ENCODE measurements at regions not wholly inside any gene's neighbourhood (a gene's known extent, or its start where the extent isn't known, plus 50 kb on each side); places are given as distances from the start of the nearest gene placed in this dataset.
"Not testable (repeated sequence)": the region's sequence is repeated elsewhere in the genome, so short reads cannot be mapped to it uniquely, and the experiment has no call there.

DNA sequence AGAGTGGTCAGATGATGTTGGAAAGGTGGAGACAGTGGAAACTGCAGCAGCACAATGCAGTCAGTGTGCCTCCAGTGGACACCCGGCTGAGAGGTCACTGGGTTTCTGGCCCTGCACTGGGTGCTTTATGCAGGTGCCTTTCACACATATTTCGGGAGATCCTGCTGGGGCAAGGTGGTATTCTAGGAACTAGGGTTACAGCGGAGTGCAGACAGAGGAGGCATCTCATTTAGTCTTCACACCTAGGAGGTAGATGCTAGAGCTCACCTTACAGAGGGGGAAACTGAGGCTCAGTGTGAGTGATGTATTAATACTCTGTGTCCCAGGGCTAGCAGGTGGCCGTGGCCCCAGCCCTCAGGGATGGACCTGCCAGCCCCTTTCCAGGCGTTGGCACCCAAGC, 103.9 kb upstream of the KCTD7 start:
- peaks cover 30% of the 10 kb centered on the region for H3K36me3 Mint-ChIP-seq (ENCODE audit: low read depth)
- H3K9me3 Mint-ChIP-seq, result no peaks in the 10 kb centered on the region
- H3K4me3 Mint-ChIP-seq, result no peak overlapping the region
- peaks cover 10% of the 10 kb centered on the region for H3K4me1 Mint-ChIP-seq (ENCODE audit: low read depth)
- no peak overlapping the region for H3K27ac Mint-ChIP-seq
- intact Hi-C loops (cut with micrococcal nuclease), result no loop called here
- no peaks in the 10 kb centered on the region for H3K27me3 Mint-ChIP-seq

DNA sequence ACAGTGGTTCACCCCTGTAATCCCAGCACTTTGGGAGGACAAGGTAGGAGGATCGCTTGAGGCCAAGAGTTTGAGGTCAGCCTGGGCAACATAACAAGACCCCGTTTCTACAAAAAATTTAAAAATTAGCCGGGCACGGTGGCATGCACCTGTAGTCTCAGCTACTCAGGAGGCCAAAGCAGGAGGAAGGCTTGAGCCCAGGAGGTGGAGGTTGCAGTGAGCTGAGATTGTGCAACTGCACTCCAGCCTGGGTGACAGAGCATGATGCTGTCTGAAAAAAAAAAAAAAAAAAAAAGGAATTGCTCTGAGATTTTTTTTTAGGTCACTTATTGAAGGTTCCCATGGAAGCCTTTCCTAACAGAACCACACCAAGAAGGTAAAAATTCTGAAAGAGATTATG, 101.9 kb upstream of the KCTD7 start:
- H3K4me3 Mint-ChIP-seq; intact Hi-C loops (cut with micrococcal nuclease); H3K27me3 Mint-ChIP-seq; H3K27ac Mint-ChIP-seq; H3K9me3 Mint-ChIP-seq: not testable (repeated sequence)
- Mint-ChIP-seq H3K4me1 (ENCODE audit: low read depth) (peaks cover 17% of the 10 kb centered on the region), H3K36me3 (ENCODE audit: low read depth) (peaks cover 50% of the 10 kb centered on the region)

DNA sequence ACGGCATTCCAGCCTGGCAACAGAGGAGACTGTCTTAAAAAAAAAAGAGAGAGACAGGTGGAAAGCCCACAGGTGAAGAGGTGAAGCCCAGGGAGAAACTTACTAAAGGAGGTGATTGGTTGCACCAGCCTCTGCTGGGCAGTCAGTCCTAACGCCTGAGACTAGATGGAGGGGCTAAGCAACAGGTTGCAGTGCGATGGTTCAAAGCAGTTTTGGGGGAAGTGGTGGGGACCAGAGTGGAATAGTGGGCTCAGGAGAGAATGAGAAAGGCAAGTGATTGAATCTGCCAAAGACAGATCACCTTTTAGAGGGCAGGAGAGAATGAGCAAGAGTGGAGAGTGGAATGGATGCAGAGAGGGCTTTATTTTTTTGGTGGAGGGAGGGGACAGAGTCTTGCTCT, 100.0 kb upstream of the KCTD7 start:
- peaks cover 17% of the 10 kb centered on the region for H3K4me1 Mint-ChIP-seq (ENCODE audit: low read depth)
- peaks cover 61% of the 10 kb centered on the region for H3K36me3 Mint-ChIP-seq (ENCODE audit: low read depth)
- peak overlapping the region; percentile 4 for H3K27ac Mint-ChIP-seq
- no peaks in the 10 kb centered on the region for H3K9me3 Mint-ChIP-seq
- no peak overlapping the region for H3K4me3 Mint-ChIP-seq
- no peaks in the 10 kb centered on the region for H3K27me3 Mint-ChIP-seq
- intact Hi-C loops (cut with micrococcal nuclease), result no loop called here

DNA sequence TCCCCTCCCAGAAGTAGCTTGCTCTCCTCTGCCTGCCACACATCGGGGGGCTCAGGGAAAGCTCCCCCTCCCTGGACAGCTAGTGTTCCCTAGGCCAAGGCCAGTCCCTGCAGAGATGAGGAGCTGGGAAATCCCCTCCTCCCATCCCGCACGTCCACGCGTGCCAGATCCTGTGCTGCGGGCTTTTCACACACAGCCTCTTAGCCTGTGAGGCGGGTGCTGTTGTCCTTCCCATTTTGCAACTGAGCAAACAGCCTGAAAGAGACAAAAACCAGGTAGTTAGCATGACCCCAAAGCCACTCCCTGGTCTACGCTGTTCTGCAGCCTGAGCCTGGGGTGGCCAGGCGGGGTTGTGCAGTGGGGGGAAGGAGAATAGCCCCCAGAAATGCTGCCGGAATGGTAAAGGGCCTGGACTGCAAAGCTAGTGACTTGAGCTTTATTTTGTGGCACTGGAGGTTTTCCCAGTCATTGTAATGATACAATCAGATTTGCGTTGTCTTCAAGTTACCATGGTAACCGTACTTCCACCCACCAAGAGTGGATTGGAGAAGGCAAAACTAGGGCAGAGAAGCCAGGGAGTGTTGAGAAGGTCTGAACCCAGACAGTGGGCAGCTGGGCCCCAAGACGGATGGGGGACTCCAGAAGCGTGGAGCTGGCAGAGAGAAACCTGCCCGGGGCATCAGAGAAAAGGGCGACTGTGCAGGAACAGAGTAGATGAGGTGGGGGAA, 98.6 kb upstream of the KCTD7 start:
- H3K36me3 Mint-ChIP-seq (ENCODE audit: low read depth), result peaks cover 65% of the 10 kb centered on the region
- intact Hi-C loops (cut with micrococcal nuclease), result no loop called here
- H3K4me1 Mint-ChIP-seq (ENCODE audit: low read depth), result peaks cover 17% of the 10 kb centered on the region
- H3K9me3 Mint-ChIP-seq, result no peaks in the 10 kb centered on the region
- no peak overlapping the region for H3K4me3 Mint-ChIP-seq
- no peaks in the 10 kb centered on the region for H3K27me3 Mint-ChIP-seq
- H3K27ac Mint-ChIP-seq, result no peak overlapping the region

DNA sequence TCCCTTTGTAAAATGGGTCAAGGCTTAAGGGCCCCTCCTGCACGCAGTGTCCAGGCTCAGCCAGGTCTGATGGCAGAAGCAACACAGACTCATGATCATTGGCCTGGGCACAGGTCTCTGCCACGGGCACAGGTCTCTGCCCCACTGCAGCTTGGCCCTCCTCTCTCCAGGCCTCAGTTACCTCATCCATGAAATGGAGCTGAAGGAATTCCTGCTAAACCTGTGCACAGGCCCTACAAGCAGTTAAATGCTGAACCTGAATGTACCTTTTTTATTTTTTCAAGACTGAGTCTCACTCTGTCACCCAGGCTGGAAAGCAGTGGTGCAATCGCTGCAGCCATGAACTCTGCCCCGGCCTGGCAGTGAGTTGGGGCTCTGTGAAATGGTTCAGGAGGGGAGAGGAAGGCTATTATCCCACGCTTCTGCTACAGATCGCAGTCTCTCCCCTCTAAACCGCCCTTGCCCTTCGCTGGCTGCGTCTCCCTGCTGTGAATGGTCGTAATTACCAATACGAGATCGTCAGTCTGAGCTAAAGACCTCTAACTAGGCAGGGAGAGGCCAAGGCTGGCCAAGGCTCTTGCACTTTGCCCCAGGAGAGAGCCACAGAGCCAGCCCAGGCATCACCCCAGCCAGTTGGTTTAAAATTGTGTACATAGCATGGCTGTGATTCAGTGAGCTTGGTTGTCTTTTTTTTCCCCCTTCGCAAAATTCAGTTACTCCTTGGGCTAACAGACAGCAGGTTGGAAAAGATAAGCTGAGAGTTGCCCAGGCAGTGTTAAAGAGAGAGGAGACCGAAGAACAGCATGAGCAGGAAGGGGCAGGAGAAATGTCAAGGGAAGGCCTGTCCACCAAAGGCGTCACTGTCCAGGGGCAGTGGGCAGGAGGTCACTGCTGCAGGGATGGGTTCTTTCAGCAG, 93.0 kb upstream of the KCTD7 start:
- H3K9me3 Mint-ChIP-seq, result no peaks in the 10 kb centered on the region
- no peak overlapping the region for H3K27ac Mint-ChIP-seq
- H3K27me3 Mint-ChIP-seq, result no peaks in the 10 kb centered on the region
- H3K4me3 Mint-ChIP-seq, result no peak overlapping the region
- H3K4me1 Mint-ChIP-seq (ENCODE audit: low read depth), result no peaks in the 10 kb centered on the region
- intact Hi-C loops (cut with micrococcal nuclease), result no loop called here
- H3K36me3 Mint-ChIP-seq (ENCODE audit: low read depth), result peaks cover 58% of the 10 kb centered on the region

DNA sequence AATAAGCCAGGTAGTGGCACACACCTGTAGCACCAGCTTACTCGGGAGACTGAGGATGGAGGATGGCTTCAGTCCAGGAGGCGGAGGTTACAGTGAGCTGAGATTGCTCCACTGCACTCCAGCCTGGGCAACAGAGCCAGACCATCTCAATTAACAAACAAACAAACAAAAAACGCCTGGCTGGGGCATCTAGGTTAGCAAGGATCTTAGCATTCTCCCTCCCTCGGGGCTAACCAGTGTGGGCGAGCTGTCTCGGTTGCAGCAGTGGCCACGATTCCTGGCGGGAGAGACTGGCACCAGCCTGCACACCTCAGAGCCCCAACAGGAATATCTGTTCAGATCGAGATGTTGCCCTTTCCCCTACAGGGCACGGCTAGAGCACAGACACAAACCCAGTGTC, 91.3 kb upstream of the KCTD7 start:
- H3K27me3 Mint-ChIP-seq, result no peaks in the 10 kb centered on the region
- H3K36me3 Mint-ChIP-seq (ENCODE audit: low read depth), result peaks cover 59% of the 10 kb centered on the region
- H3K4me3 Mint-ChIP-seq, result no peak overlapping the region
- intact Hi-C loops (cut with micrococcal nuclease), result no loop called here
- no peak overlapping the region for H3K27ac Mint-ChIP-seq
- H3K4me1 Mint-ChIP-seq (ENCODE audit: low read depth), result no peaks in the 10 kb centered on the region
- no peaks in the 10 kb centered on the region for H3K9me3 Mint-ChIP-seq

DNA sequence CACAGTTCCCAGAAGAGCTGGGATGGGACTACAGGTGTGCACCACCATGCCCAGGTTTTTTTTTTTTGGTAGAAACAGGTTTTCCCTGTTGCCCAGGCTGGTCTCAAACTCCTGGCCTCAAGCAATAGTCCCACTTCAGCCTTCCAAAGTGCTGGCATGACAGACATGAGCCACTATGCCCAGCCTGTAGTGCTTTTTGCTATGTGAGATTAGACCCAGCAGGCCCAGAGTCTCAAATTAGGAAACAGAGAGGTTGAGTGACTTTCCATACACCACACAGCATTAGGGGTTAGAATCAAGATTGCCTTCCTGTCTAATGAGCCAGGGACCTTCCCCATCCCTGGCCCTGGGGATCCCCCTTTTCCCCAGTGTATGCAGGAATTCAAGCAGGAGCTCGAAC, 90.8 kb upstream of the KCTD7 start:
- Mint-ChIP-seq H3K27ac (no peak overlapping the region), H3K27me3 (no peaks in the 10 kb centered on the region), H3K4me1 (ENCODE audit: low read depth) (no peaks in the 10 kb centered on the region), H3K4me3 (no peak overlapping the region), H3K9me3 (no peaks in the 10 kb centered on the region), H3K36me3 (ENCODE audit: low read depth) (peaks cover 59% of the 10 kb centered on the region)
- intact Hi-C loops (cut with micrococcal nuclease), result no loop called here

DNA sequence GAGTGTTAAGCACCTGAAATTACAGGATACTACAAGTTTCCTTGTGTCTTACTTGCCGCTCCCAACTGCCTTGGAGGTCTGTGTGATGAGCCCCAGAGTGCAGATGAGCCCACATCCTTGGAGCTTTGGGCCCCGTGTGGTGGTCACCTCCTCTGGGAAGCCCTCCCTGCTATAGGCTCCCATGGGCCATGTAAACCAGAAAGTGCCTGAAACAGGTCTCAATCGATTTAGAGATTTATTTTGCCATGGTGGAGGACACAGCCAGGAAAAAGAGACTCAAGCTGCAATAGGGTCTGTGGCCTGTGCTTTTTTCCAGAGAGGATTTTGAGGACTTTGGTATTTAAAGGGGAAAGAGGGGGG, 89.4 kb upstream of the KCTD7 start:
- no peaks in the 10 kb centered on the region for H3K9me3 Mint-ChIP-seq
- H3K4me1 Mint-ChIP-seq (ENCODE audit: low read depth), result no peaks in the 10 kb centered on the region
- H3K4me3 Mint-ChIP-seq, result no peak overlapping the region
- no peaks in the 10 kb centered on the region for H3K27me3 Mint-ChIP-seq
- no peak overlapping the region for H3K27ac Mint-ChIP-seq
- intact Hi-C loops (cut with micrococcal nuclease), result no loop called here
- peaks cover 67% of the 10 kb centered on the region for H3K36me3 Mint-ChIP-seq (ENCODE audit: low read depth)

DNA sequence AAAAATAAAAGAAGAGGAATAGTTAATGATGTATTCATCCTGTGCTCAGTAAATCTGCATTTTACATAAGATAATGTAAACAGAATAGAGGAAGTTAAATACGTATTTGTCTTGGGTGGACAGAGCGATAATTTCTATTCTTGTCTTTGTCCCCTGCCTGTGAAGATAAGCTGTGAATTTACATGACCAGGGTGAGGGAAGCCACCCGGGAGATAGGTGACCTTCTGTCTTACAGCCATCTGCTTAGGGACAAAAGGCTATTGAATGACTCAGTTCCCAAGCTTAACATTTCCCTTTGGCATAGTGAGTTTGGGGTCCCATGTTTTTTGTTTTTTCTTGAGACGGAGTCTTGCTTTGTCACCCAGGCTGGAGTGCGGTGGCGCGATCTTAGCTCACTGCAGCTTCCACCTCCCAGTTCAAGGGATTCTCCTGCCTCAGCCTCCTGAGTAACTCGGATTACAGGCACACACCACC, 88.7 kb upstream of the KCTD7 start:
- Mint-ChIP-seq H3K27me3 (no peaks in the 10 kb centered on the region), H3K4me1 (ENCODE audit: low read depth) (no peaks in the 10 kb centered on the region), H3K4me3 (no peak overlapping the region), H3K36me3 (ENCODE audit: low read depth) (peaks cover 68% of the 10 kb centered on the region), H3K9me3 (no peaks in the 10 kb centered on the region), H3K27ac (no peak overlapping the region)
- intact Hi-C loops (cut with micrococcal nuclease), result no loop called here

DNA sequence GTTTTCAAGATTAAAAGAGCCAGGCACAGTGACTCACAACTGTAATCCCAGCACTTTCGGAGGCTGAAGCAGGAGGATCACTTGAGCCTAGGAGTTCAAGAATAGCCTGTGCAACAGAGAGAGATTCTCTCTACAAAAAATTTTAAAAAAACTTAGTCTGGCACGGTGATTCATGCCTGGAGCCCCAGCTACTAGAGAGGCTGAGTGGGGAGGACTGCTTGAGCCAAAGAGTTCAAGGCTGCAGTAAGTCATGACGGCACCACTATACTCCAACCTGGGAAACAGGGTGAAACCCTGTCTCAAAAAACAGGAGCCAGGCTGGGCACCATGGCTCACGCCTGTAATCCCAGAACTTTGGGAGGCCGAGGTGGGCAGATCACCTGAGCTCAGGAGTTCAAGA, 86.6 kb upstream of the KCTD7 start:
- H3K27ac Mint-ChIP-seq, result no peak overlapping the region
- no peak overlapping the region for H3K4me3 Mint-ChIP-seq
- no peaks in the 10 kb centered on the region for H3K4me1 Mint-ChIP-seq (ENCODE audit: low read depth)
- H3K9me3 Mint-ChIP-seq, result no peaks in the 10 kb centered on the region
- intact Hi-C loops (cut with micrococcal nuclease), result no loop called here
- peaks cover 84% of the 10 kb centered on the region for H3K36me3 Mint-ChIP-seq (ENCODE audit: low read depth)
- H3K27me3 Mint-ChIP-seq, result no peaks in the 10 kb centered on the region

DNA sequence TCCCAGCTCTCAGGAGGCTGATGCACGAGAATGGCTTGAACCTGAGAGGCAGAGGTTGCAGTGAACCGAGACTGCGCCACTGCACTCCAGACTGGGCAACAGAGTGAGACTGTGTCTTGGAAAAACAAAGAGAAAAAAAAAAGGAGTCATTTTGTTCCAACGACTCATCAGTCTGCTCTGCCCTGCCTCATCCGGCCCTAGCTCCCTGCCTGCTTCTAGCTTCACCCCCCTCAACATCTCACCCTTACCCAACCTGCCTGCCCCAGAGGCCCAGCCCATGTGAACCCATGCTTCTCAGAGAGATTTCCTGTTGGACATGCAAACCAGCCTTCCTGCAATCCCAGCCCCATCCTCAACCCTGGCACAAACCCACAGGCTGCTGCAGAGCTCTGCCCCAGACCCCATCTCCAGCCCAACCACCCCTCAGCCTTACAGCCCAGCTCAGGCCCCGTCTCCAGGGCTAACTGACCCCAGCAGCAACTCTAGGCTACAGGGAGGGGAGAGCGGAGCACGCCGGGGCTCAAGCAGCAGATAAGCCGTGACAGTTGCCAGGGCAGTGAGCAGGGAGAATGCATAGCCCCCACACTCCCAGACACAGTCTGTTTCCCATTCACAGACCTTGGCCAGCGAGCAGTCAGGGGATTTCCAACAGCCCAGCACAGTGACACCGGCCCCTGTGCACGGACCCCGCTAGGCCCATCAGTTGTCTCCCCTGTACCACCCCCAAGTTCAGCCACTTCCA, 86.0 kb upstream of the KCTD7 start:
- Mint-ChIP-seq H3K36me3 (ENCODE audit: low read depth) (peaks cover 84% of the 10 kb centered on the region), H3K27me3 (no peaks in the 10 kb centered on the region), H3K9me3 (no peaks in the 10 kb centered on the region), H3K27ac (no peak overlapping the region), H3K4me3 (no peak overlapping the region), H3K4me1 (ENCODE audit: low read depth) (no peaks in the 10 kb centered on the region)
- intact Hi-C loops (cut with micrococcal nuclease), result no loop called here

DNA sequence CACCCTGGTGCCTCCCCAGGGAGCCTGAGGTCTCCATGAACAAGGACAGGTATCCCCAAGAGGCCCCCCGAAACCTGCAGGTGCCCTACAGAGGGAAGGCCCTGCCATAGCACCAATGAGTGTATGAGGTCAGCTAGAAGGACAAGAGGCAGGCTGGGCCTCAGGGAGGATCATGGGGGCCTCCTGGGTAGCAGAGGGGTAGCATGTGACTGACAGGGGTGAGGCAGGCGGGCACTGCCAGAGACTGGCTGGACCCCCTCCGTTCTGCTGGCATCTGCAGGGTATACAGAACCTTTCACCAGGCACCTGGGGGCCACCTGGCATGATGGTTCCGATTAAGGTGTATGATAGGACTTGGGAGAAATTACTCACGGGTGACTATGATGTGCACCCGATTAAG, 79.2 kb upstream of the KCTD7 start:
- Mint-ChIP-seq H3K27me3 (no peaks in the 10 kb centered on the region), H3K9me3 (no peaks in the 10 kb centered on the region), H3K4me3 (no peak overlapping the region), H3K27ac (no peak overlapping the region), H3K4me1 (ENCODE audit: low read depth) (no peaks in the 10 kb centered on the region), H3K36me3 (ENCODE audit: low read depth) (peaks cover 99% of the 10 kb centered on the region)
- intact Hi-C loops (cut with micrococcal nuclease), result no loop called here

DNA sequence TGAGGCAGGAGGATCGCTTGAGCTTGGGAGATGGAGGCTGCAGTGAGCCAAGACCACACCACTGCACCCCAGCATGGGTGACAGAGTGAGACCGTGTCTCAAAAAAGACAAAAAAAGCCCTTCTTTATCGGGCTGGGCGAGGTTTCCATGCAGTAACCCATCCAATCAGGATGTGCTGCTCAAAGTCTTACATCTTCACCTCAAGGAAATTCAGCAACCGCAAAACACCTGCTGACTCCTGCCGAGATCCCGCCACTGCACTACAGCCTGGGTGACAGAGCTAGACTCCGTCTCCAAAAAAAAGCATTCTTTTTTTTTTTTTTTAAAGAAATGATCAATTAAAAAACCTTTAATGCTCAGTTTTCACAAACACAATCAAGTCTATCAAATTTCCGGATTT, 75.7 kb upstream of the KCTD7 start:
- Mint-ChIP-seq H3K36me3 (ENCODE audit: low read depth) (peaks cover 100% of the 10 kb centered on the region), H3K27me3 (no peaks in the 10 kb centered on the region), H3K4me1 (ENCODE audit: low read depth) (no peaks in the 10 kb centered on the region), H3K27ac (no peak overlapping the region), H3K9me3 (no peaks in the 10 kb centered on the region), H3K4me3 (no peak overlapping the region)
- intact Hi-C loops (cut with micrococcal nuclease), result loop anchor here (10.0 kb wide), 2 partner anchors 132 to 242 kb away; no protein-coding TSS in a partner anchor

DNA sequence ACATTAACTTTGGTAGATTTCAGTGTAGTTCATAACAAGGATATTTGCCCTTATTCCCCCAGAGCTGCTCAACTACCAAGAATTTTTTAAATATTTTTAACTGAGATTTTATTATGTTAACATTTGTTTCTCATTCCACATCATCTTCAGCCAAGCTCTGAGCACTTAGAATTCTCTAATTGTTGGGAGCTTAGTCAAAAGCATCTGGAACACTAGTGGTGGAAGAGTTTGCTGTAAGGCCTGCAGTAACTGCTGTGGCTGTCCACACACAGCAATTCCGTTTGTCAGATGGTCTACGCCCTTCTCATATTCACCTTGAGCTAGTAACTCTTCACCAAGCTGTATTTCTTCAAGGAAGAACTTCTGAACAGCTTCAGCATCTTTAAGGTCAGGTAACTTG, 75.0 kb upstream of the KCTD7 start:
- not testable (repeated sequence) for H3K4me1 Mint-ChIP-seq (ENCODE audit: low read depth); H3K27me3 Mint-ChIP-seq; H3K27ac Mint-ChIP-seq; H3K4me3 Mint-ChIP-seq; H3K9me3 Mint-ChIP-seq
- intact Hi-C loops (cut with micrococcal nuclease), result loop anchor here (10.0 kb wide), 2 partner anchors 131 to 241 kb away; no protein-coding TSS in a partner anchor
- H3K36me3 Mint-ChIP-seq (ENCODE audit: low read depth), result peaks cover 100% of the 10 kb centered on the region
